ENCODE measurements at regions not wholly inside any gene's neighbourhood (a gene's known extent, or its start where the extent isn't known, plus 50 kb on each side); places are given as distances from the start of the nearest gene placed in this dataset.

- DNase-seq (ENCODE audit: low read depth in 2 of 2): peak in 1 of 2 donors; percentile 7
- H3K4me3 ChIP-seq (replicated peaks in 1 of 2; ENCODE audit: low read depth in 2 of 2, low read length in 2 of 2): no peak overlapping the region
- no peak for TF ChIP-seq CTCF (IDR thresholded peaks at IDR 0.05; ENCODE audit: low read depth, low read length)
Observed at GRCh38 chr11:109229682-109230081, 192.3 kb upstream of the C11orf87 start.

- TF ChIP-seq CTCF (IDR thresholded peaks at IDR 0.05; ENCODE audit: low read depth, low read length): no peak
- DNase-seq (ENCODE audit: low read depth in 2 of 2): peak in 1 of 2 donors; percentile 9
- no peak overlapping the region for H3K4me3 ChIP-seq (replicated peaks in 1 of 2; ENCODE audit: low read depth in 2 of 2, low read length in 2 of 2)
Observed at GRCh38 chr11:109236188-109236587, 185.8 kb upstream of the C11orf87 start.

GRCh38 chr11:109236696-109237095, 185.3 kb upstream of the C11orf87 start:
- no peak for TF ChIP-seq CTCF (IDR thresholded peaks at IDR 0.05; ENCODE audit: low read depth, low read length)
- no peak overlapping the region for H3K4me3 ChIP-seq (replicated peaks in 1 of 2; ENCODE audit: low read depth in 2 of 2, low read length in 2 of 2)
- peak in 1 of 2 donors; percentile 25 for DNase-seq (ENCODE audit: low read depth in 2 of 2)

- H3K4me3 ChIP-seq (replicated peaks in 1 of 2; ENCODE audit: low read depth in 2 of 2, low read length in 2 of 2): no peak overlapping the region
- no peak for DNase-seq (ENCODE audit: low read depth in 2 of 2)
- TF ChIP-seq CTCF (IDR thresholded peaks at IDR 0.05; ENCODE audit: low read depth, low read length): no peak
Observed at GRCh38 chr11:109237636-109238035, 184.4 kb upstream of the C11orf87 start.

- no peak for DNase-seq (ENCODE audit: low read depth in 2 of 2)
- TF ChIP-seq CTCF (IDR thresholded peaks at IDR 0.05; ENCODE audit: low read depth, low read length): no peak
Observed at GRCh38 chr11:109241988-109242536, 179.9 kb upstream of the C11orf87 start.

GRCh38 chr11:109247071-109247470, 174.9 kb upstream of the C11orf87 start:
- peak; percentile 7 to 76 for DNase-seq (ENCODE audit: low read depth in 2 of 2)
- no peak for TF ChIP-seq CTCF (IDR thresholded peaks at IDR 0.05; ENCODE audit: low read depth, low read length)
- H3K4me3 ChIP-seq (replicated peaks in 1 of 2; ENCODE audit: low read depth in 2 of 2, low read length in 2 of 2): no peak overlapping the region

More at GRCh38 chr11:109241988-109242536, 179.9 kb upstream of the C11orf87 start:
- no peak overlapping the region for H3K4me3 ChIP-seq (replicated peaks in 1 of 2; ENCODE audit: low read depth in 2 of 2, low read length in 2 of 2)

- no peak for DNase-seq (ENCODE audit: low read depth in 2 of 2)
- H3K4me3 ChIP-seq (replicated peaks in 1 of 2; ENCODE audit: low read depth in 2 of 2, low read length in 2 of 2): no peak overlapping the region
- TF ChIP-seq CTCF (IDR thresholded peaks at IDR 0.05; ENCODE audit: low read depth, low read length): no peak
Observed at GRCh38 chr11:109249597-109249996, 172.4 kb upstream of the C11orf87 start.

Measured in cardiac fibroblast (primary cell).